Activated effector memory CD4-positive, alpha-beta T cell treated with Interleukin-2 at 50 U/mL for 16 hours (primary cell): ENCODE measurements at regions not wholly inside any gene's neighbourhood (a gene's known extent, or its start where the extent isn't known, plus 50 kb on each side); places are given as distances from the start of the nearest gene placed in this dataset.
"Not testable (repeated sequence)": the region's sequence is repeated elsewhere in the genome, so short reads cannot be mapped to it uniquely, and the experiment has no call there.

Source experiments
- DNase-seq: peaks from one replicate; pipeline ENCODE4 v3.0.0-alpha.2; 2020

DNA sequence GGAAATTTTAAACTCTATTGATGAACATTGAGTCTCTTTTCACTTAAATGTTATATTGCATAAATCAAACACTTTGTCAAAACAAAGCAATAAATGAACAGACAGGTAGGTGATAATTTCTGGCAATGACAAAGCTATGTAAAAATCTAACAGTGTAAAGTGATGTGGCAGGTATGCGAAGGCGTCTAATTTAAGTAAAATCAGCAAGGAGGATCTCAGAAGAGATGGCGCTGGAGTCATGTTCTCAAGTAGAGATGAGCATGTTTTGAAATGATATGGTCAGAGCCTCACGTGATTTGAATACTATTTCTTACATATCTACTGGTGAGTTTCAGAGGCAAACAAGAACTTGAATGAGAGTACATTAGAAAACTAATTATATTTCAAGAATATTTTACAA lies 204.0 kb upstream of the FRG1 start:
- not testable (repeated sequence) for DNase-seq

- DNase-seq, result not testable (repeated sequence)
These were observed 200.6 kb upstream of the FRG1 start for GRCh38 chr4:189740118-189740517.

- no peak for DNase-seq
These were observed 199.8 kb upstream of the FRG1 start for GRCh38 chr4:189740873-189741272.

DNA sequence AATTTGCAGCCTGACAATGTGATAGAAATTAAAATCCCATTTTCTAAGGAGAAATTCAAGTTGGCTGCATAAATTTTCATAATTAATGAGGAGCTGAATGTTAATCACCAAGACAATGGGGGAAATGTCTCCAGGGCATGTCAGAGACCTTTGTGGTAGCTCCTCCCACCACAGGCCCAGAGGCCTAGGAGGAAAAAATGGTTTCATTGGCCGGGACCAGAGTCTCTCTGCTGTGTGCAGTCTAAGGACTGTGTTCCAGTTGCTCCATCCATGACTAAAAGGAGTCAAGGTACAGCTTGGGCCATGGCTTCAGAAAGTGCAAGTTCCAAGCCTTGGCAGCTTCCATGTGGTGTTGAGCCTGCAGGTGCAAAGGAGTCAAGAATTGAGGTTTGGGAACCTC lies 187.6 kb upstream of the FRG1 start:
- not testable (repeated sequence) for DNase-seq

DNA sequence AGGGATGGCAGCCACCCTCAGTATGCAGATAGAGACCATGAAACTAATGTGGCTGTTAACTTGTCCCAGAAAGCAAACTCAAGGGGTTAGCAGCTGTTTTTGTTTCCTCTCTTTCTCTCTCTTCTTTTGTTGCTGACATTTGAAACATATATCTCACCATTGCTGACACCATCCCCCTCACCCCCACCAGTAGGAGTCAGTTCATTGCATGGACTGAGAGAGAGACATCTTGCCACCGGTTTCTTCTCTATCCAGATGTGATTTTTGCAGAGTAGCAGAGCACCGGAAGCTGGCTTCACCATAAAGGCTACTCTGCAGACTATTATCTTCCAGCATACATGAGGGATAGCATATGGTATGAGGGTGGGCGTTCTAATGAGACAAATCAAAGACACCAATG lies 177.1 kb upstream of the FRG1 start:
- no peak for DNase-seq

- DNase-seq, result no peak
These were observed 175.4 kb upstream of the FRG1 start for GRCh38 chr4:189765301-189765700.

DNA sequence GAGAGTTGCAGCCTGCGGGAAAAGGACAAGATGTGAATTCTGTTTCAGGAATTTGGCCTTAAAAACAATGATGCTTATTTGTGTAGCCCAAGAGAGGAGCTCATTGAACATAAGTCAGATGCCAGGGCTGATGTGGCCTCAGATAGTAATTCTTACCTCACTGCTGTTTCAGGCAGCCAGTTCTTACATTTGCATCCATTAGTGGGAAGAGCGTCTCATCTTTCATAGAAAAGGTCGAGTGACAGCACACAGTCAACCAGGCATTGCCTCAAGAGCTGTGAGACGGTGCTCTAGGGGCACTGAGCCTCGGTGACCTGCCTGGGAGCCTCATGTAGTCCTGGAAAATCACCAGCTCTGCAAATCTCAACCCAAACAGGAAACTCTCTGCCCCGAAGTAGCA lies 174.9 kb upstream of the FRG1 start:
- DNase-seq, result no peak

- no peak for DNase-seq
These were observed 172.7 kb upstream of the FRG1 start for GRCh38 chr4:189767941-189768340.

GRCh38 chr4:189769131-189769530 lies 171.5 kb upstream of the FRG1 start:
- no peak for DNase-seq

GRCh38 chr4:189771696-189772361 lies 168.8 kb upstream of the FRG1 start:
- no peak for DNase-seq

DNA sequence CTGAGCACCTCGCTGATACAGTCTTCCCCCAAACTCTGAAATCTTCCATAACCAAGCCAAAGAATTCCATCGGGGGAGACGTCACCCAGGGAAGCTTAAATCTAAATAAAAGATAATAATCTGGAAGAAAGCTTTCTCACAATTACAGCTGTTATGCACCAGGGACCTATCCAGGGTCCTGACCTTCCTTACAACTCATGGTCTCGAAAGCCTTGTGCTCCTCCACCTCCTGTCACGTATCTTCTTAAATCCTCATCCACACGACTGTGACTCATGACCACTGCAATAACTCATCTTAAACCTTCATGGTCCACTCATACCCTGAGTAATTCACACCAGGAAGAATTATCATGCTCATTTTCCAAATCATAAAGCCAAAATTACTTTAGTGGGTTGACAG lies 166.8 kb upstream of the FRG1 start:
- DNase-seq, result no peak

GRCh38 chr4:189779281-189779980 lies 161.2 kb upstream of the FRG1 start:
- no peak for DNase-seq

- no peak for DNase-seq
These were observed 160.3 kb upstream of the FRG1 start for GRCh38 chr4:189780391-189780790.

DNA sequence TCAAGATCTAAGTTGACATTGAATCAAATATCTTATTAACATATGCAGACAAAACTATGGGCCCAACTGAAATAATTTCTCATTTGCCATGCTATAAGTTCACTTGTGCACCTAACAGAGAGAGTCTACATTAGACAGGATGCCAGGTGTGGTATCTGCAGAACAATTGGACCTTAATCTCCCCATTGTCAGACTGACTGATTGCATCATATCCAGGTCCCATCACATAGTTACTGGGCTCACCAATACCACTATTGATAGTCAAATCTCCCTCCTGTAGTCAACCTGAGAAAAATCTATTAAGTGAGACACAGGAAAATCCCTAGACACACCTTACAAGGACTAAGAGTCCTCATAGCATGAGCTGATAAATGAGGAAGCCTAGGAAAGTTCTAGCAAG lies 156.0 kb upstream of the FRG1 start:
- DNase-seq, result no peak

DNA sequence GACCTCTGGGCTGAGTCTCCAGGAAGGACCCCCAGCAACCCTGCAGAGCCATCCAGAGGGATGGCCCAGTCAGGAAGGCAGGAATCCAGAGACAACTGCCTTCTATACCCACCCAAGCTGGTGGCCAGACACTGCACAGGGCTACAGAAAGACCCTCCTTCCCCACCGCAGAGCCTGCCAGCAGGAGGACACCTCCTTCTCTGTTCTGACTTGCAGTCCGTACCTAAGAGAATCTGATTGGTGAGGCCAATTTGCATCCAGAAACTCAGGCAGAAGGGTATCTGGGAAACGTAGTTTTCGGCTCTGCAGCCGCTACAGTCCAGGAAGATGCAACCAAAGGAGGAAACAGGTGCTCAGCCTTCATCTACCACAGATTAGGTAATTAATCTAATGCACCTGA lies 155.4 kb upstream of the FRG1 start:
- DNase-seq, result no peak

GRCh38 chr4:189786447-189786846 lies 154.2 kb upstream of the FRG1 start:
- no peak for DNase-seq

DNA sequence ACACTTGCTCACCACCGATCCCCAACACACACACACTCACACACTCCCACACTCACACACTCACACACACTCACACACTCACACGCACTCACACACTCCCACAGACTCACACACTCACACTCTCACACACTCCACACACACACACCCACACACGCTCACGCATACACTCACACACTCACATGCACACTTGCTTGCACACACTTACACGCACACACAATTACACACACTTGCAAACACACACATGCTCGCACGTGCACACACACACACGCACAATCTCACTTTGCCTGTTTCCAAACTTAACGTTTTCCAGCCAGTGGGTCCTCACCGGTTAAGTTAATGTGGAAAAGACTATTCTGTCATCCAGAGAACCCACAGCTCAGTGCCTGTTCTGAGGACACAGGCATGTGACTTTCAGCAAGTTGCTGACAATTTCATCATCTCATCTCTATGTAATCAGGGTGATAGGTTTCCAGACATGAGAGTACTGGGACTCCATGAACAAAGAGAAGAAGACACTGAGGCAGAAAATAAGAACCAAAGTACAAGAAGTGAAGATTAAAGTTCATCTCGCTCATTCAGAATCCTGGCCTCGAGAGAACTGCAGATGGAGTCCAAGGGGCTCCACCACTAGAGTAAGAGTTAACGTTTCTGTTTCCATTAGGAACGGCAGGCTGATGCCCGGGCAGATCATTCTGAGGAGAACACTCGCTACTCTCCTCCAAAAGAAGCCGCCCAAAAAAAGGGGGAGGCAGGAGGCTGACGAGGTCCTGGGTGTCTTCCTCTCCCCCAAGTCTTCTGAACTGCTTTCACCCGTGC lies 153.2 kb upstream of the FRG1 start:
- no peak for DNase-seq

DNA sequence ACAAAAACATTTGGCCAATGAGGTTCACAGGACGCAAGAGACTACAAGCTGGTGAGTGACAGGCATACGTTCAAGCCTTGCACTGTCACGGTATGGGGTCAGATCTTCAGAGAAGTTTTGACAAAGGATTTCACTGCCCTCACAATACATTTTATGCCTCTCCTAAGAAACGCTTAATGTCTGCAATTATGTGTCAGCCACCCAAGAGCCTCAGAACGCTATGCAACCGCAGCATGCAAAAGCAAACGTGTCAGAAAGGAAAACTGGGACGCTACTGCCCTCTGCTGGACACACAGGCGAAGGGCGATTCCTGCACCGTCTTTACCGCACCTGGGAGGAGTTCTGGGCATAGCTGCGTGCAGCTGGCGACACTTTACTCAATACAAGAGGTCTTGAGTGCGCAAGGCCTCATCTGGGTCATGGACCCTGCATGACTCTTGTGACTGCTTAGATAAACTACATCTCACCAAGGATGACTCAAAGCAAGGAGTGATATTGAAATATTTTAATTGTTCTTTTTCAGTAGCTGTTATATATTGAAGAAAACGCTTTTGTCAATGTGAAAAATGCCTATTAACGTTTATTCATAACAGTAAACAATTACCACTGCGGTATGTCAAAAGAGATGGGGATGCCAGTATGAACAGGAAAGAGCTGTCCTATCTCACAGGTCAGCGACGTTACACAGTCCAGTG lies 147.6 kb upstream of the FRG1 start:
- peak; percentile 2 for DNase-seq

GRCh38 chr4:189800545-189801088 lies 140.1 kb upstream of the FRG1 start:
- no peak for DNase-seq

DNA sequence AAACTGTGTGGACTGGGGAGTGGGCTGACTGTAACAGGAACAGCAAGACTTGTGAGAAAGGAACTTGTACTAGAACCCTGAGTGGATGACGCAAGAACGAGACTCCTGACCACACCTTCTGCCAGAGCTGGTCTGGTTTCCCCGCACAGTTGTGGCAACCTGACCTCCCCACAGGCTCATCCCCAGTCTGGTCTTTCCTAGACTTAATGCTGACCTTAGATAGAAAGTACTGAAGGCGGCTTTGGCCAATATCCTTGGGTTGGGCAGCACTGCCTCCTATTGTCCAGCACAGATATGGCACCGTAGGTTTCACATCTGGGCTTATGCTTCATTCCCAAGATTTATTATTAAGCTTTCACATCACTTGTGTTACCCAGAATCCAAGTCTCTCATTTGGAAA lies 137.8 kb upstream of the FRG1 start:
- DNase-seq, result no peak

DNA sequence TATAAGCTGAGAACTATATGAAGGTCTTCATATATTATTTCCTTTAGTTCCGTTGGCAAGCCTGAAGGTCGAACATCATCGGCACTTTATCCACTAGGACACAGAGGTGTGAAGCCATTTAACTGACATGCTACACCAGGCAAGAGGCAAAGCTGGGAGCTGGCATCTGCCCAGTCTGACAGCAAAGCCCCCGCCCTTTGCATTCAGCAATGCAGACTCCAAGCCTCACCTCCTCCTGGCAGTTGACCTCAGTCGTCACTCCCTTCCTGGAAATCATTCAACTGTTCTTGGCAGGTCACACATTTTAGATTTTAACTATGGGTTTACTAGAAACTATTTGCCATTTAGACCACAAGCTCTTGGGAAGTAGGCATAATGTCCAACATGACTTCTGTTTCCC lies 135.8 kb upstream of the FRG1 start:
- no peak for DNase-seq

DNA sequence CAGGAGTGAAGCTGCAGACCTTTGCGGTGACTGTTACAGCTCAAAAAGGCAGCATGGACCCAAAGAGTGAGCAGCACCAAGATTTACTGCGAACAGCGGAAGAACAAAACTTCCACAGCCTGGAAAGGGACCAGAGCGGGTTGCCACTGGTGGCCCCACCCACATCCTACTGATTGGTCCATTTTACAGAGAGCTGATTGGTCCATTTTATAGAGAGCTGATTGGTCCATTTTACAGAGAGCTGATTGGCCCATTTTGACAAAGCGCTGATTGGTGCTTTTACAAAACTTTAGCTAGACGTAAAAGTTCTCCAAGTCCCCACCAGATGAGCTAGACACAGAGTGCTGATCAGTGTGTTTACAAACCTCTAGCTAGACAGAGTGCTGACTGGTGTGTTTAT lies 134.2 kb upstream of the FRG1 start:
- no peak for DNase-seq

DNA sequence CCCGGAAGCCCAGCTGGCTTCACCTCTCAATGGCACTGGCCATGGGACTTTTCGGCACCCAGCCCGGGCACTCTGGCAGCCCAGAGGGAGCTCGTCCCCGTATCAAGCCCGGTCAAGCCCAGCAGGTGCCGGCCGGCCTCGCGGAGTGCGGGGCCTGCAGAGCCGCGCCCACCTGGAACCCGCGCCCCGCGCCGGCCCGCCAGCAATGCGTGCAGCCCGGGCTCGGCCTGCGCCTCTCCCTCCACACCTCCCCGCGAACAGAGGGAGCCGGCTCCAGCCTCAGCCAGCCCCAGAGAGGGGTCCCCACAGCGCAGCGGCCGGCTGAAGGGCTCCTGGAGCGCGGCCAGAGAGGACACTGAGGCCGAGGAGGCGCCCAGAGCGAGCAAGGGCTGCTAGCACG lies 133.6 kb upstream of the FRG1 start:
- DNase-seq, result no peak
